Stimulated activated CD4-positive, alpha-beta T cell treated with anti-CD3 and anti-CD28 coated beads, Interleukin-15, amount 100 ng/mL, for 24 hours (primary cell): ENCODE measurements at regions not wholly inside any gene's neighbourhood (a gene's known extent, or its start where the extent isn't known, plus 50 kb on each side); places are given as distances from the start of the nearest gene placed in this dataset.
A peak's percentile ranks its signal among the peaks of the same experiment; 100 is the strongest.

Experiments used
- DNase-seq: peaks from one replicate; pipeline ENCODE4 v3.0.0-alpha.2; 2020

DNA sequence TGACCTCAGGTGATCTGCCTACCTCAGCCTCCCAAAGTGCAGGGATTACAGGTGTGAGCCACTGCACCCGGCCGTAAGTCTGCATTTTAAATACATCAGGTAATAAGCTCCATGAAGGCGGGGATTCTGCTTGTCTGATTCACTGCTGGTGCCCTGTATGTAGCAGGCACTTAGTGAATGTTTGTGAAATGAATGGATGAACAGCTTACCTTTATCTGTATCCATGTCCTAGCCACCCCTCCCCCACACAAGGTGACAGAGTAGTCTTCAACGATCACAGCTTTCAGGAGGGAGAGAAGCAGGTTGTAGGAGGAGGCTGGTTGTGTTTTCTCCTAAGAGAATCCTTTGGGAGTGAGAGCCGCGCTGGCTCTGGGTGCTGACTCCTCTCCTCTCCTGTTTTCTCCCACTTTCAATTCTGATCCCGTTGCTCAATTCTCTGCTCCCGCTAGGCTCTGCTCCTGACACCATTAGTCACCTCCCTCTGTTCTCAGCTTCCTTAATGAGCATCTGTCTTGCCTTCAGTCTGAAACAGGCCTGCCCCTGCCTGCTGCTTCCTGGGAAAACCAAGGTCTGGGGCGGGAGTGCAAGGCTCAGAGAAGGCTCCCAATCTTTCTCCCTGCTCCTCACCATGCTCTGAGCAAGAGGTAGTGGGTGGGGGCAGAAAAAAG lies 88.8 kb upstream of the CTNNA1 start:
- DNase-seq = no peak

DNA sequence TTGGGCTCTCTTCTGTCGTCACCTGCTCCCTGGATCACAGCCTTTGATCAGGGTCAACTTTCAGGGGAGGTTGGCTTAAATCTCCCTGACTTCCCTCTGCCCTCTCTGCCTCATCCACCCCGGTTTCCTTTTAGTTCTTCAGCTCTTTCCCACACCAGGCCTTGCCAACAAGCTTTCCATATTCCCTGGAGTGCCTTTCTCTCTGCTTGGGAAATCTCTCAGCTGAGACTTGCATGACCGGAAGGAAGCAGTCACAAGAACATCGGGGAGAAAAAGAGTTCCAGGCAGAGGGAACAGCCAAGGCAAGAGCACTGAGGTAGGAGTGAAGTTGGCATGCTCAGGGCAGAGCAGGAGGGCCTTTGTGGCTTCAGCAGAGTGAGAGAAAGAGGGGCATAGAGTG lies 88.4 kb upstream of the HSPA9 start:
- DNase-seq = no peak

DNA sequence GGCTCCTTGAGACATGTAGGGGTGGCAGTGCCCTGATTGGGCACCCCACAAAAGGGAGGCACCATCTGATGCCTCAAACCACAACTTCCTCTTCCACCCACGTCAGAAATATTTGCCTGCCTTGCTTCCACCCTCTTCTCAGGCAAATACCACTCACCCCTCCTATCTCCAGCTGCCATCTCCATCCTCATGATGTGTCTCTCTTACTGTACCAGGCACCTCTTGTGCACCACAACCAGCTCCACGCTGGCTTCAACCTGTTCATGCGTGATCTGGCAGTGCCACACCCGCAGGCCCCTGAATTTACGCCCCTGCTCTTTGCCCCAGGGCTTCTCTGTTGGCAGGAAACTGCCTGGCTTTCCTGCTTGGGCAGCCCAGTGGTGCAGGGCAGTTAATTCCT lies 87.8 kb upstream of the HSPA9 start:
- DNase-seq = peak; percentile 38

DNA sequence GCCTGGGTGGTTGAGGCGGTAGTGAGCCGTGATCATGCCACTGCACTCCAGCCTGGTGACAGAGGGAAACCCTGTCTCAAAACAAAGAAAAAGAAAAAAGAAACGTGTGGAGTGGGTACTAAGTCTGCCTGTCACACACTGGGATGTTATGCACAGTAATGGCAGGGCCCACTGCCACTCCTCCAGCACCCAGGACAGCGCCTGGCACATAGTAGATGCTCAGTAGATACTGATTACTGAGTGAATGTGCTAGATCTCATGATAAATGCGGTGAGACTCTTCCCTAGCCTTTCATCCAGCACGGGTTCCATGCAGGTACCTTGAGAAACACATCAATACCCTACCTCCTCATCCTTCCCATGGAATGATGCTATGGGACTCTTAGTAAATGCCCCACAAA lies 87.4 kb upstream of the HSPA9 start:
- DNase-seq = peak; percentile 54

DNA sequence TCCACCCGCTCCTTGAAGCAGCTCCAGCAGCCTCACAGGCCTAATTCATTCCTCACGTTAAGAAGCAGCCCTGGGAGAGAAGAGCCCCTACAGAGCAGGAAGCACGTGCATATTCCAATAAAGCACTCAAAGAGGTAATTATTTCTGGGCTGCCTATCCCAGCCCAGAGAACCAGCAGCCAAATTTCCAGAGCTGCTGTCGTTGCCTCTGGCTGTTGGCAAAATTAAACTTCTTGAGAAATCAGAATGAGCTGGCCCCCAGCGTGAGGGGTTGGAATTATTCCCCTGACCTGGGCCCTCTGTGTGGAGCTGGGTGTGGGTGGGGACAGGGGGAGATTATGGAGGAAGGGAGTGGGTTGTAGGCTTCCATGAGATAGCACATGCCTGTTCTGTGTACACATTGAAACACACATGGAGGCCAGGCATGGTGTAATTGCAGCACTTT lies 86.8 kb upstream of the HSPA9 start:
- DNase-seq = no peak

DNA sequence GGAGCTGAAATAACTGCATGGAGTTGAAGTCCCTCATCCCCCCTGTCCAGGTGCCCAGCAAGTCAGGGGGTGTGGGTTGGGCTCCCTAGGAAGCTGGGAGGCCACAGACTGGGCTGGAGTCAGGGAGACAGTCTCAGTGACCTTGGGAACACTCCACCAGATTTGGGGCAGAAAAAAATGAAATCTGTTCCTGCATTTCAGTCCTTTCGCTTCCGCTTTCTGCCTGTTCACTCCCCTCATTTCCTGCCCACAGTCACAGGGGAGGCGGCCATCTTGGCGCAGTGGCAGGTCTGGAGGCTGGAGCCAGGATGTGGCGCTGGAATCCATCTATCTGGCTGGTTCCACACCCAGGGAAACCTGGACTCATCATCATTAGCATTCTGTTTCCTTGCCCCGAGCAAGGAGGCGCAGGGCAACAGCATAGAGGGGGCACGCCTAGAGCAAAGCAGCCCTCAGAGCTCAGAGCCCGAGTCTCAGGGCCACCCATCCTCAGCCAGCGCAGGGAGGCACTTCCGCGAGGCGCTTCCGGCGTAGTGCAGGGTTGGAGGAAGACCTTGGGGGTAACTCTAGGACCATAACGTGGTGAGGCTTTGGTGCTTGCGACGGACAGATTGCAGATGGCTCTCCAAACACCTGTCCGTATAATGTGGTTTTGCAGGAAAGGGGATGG lies 86.2 kb upstream of the HSPA9 start:
- no peak for DNase-seq

DNA sequence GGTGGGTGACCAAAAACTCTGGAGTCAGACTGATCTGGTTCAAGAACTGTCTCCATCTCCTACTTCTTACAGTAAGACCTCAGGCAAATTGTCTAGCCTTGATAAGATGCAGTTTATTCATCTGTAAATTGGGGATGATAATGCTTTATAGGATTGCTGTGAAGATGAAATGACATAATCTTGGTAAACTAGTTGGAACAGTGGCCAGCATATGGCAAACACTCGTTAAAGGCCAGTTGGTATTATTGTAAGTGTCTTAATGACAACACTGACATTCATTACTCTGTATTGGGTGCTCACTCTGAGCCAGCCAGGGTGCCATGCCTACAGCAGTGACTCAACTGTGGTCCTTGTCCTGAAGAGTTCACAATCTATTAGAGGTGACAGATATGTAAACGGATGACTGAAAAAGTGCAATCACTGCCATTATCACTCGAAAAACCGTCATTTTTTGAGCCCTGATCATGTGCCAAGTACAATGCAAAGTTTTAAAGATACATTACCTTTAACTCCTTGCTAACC lies 84.9 kb upstream of the HSPA9 start:
- no peak for DNase-seq

DNA sequence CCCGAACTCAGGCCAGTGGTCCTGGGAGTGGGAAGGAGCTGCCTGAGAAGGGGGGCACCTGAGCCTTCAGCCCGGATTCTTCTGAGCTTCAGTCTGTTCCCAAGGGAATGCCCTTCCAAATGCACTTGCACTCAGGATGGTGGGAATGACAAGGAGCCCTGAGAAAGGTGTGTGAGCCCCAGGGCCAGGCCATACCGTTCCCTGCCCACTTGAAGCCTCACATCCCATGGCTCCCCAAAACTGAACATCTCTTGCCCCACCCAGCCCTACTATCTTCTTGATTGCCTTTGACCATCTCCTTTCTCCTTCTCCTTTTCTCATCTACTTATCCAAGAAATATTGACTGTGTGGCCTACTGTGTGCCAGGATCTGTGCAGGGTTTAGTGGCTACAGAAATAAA lies 84.4 kb upstream of the HSPA9 start:
- DNase-seq = no peak

DNA sequence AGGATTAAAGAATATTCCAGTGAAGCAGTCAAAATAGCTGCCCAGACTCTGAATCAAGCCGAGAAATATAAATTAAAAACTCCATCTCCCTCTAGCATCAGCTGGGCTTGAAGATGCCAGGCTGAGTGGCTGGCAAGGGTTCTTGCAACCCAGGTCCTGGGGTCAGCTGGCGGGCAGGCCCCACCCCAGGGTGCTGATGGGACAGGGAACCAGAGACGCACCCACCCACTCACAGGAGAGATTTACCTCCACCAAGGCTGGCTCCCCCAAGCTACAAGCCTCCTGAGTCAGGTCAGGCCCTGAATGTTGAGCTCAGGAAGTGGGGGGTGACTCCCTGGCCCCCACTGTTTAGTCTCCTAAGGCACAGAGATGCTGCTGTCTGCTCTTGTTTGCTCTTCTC lies 83.9 kb upstream of the HSPA9 start:
- DNase-seq = no peak

DNA sequence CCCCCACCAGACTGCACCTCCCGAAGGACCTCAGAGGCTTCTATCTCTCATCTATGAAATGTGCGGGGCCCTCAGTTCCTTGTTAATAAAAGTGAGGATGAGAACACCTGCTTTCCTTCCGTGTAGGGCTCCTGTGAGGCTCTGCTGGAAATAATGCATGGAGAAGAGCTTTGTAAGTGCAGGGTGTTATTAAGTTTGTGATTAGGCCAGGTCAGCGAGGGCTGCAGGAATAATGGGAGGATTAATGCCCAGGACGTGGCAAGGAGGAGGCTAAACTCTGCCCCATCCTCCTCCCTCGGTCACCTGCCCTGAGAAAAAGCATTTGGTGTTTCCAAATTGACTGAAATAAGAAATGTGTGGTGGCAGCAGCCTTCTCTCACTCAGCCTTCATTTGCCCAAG lies 83.5 kb upstream of the HSPA9 start:
- DNase-seq = no peak

DNA sequence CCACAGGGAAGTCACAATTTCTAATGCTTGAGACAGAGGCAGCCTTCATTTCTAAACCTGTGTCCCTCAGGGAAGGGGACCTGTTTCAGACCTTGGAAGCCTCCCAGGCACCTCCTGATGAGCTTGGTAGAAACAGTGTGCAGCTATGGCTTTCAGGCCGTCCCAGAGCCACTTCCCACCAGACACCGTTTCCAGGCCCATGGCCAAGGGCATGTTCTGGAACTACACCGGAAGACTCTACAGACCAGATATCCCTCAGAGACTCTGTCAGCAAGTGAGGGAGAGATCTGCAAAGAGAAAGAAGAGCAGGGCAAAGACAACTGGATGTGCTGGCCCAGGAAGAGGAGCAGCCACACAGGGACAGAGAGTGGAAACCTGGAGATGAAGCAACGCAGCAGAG lies 82.2 kb upstream of the HSPA9 start:
- no peak for DNase-seq

DNA sequence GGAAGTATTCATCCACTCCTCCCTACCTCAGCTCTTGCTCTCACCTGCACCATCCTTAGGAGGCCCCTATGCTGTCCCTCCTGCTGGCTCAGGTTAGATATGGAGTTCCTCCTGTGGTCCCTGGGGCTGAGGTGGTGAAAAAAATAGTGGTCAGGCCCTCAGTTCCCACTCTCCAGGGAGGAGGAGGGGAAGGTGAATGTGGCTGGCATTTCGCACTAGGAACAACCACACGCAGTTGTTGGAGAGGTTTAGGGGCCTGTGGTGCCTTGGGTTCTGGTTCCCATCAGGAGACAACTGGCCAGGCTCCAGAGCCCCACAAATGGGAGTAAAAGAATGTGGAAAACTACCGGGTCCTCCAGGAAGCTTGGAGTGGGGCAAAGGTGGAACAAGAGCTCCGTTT lies 81.7 kb upstream of the HSPA9 start:
- DNase-seq = no peak

DNA sequence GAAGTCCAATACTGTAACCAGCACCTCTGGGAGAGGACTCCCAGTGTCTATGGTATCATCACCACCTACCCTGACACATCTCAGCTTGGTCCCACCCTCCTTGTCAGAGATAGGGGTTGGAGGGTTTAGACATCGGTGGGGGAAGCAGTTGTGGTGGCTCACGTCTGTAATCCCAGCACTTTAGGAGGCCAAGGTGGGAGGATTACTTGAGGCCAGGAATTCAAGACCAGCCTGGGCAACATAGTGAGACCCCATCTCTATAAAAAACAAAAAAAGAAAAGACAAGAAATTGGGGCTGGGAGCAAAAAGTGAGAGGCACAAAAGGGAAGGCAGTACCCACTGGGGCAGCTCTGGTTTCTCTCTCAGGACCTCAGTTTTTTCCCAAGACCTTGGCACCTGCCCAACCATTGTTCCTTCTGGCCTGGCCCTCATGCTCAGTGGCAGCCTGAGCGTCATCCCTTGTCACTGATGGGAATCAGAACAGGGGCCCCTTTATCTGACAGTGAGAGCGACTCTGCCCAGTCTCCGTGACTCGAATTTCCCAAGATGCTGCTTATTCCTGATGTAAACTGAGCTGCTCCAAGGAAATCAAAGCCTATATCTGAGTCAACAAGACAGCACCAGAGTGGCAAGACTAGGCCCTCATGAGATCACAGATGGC lies 80.5 kb upstream of the HSPA9 start:
- DNase-seq = no peak

DNA sequence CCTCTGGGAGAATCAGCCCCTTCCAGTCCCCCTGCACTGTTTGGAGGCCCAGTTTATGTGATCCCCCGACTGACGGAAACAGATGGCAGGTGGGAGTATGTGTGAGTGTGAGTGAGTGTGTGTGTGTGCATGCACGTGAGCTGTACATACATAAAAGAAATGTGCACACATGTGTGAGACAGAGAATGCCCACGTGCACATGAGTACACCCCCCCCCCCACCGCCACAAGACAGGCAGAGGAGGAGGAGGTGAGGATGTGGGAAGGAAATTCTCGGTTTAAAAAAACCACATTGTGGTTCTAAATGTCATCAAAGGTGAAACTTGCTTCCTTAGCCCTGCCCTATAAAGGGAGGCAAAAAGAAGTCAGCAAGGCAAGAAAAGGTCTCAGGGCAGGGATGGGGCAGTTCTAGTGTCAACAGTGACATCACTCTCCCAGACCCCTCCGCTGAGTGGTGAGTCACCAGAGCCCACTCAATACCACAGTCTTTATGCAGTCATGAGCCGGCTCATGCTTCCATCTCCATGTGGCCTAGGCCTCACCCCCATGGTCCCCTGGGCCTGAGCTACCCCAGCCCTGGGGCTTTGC lies 79.2 kb upstream of the HSPA9 start:
- peak; percentile 85 for DNase-seq

DNA sequence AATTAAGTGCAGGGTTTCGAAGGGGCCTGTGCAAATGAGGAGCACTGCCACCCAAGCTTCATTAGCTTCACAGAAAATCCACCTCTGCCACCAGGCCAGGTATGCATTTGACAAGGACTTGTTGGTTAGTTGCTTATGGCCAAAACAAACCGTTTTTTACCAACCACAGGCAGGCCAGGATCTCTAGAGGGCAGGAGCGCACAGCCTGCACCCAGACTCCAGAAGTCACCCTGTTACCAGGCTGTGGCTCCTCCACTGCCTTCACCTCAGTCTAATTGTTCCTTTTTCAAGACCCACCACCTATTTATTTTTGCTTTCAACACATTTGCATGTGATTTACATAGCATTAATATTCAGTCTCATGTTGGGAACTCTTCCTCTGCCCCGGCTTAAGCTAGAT lies 78.3 kb upstream of the HSPA9 start:
- DNase-seq = no peak

DNA sequence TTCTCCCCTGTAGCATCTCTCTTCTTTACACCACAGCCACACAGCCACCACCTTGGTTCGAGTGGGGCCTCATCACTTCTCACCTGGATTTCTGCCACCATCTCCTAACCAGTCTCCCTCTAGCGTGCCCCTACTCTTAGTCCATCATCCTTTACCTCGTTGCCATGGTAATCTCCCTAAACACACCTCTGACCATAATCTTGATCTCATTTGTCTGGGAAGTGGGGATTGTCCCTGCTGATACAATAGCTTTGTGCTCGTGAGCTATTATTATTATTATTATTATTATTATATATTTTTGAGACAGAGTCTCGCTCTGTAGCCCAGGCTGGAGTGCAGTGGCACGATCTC lies 76.5 kb upstream of the HSPA9 start:
- DNase-seq = no peak

DNA sequence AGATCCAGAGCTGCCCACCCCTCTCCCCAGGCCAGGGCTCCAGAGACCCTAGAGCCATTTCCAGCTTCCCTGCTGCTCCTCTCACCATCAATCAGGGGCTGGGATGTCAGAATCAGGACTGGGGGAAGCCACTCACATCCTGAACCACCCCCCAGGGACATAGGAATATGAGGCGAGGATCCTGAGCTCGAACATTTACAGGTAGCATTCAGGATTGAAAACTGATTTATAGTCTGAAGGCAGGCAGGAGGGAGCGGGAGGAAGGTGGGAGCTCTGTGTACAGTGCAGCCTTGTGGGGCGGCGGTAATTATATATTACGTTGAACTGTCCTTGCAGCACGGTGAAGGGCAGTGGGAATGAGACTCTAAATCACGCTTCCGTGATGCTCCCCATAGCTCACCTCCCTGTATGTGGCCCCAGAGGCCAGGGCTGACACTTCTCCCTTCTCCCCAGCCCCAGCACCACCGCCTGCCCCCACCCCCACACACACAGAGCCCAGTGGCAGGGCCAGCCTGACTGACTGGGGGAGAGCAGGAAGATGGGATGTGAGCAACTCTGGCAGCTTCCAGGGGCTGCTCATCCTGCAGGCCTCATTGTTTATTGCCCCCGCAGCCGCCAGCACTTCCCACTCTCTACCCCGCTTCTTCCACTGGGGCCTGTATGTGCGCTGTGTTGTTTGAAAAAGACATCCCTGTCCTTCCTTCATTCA lies 76.0 kb upstream of the HSPA9 start:
- no peak for DNase-seq

DNA sequence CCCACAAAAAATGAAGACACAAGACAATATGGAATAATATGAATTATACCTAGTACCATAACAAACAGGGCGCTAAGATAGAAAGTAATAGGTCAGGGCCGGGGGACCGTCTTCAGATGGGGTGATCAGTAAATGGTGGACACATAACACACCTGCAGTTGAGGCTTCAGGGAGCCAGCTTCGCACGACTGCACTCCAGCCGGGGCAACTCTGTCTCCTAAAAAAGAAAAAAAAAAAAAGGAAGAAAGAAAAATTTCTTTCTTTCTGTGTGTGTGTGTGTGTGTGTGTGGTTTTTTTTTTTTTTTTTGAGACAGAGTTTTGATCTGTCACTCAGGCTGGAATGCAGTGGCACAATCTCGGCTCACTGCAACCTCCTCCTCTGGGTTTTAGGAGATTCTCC lies 75.0 kb upstream of the HSPA9 start:
- DNase-seq = no peak

DNA sequence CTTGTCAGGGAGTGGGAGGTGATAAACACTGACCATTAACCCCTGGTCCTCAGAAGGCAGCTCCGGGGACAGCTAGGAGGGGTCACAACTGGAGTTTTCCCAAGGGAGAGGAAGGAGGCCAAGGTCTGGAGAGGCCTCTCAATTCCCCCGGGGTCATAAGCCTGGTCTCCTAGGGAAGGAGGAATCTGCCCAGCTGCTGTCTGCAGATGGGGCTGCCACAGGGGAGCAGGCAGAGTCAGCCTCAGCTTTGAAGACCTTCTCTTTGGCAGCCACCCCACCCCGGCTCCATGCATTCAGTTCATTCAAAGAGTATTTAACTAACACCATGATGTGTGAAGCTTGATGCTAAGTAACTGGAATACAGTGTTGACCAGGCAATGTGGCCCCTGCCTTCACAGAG lies 74.6 kb upstream of the HSPA9 start:
- no peak for DNase-seq

DNA sequence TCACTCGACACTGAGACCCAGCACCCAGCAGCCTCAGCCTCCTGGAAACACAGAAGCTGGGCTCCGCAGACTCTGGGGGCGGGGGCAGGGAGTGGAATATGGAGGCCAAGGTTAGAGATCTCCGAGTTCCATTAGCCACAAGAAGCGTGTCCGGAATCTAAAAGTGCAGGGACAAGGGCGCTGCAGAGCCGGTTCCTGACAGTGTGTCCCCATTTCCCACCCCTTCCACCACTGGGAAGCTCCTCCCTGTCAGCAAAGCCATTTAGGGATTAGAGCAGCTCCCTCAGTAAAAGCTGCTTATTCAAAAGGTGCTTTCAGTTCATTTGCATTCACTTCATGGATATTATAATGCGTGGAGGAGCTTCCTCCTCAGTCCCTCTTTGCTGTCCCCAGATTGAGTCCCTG lies 74.1 kb upstream of the HSPA9 start:
- DNase-seq = no peak

DNA sequence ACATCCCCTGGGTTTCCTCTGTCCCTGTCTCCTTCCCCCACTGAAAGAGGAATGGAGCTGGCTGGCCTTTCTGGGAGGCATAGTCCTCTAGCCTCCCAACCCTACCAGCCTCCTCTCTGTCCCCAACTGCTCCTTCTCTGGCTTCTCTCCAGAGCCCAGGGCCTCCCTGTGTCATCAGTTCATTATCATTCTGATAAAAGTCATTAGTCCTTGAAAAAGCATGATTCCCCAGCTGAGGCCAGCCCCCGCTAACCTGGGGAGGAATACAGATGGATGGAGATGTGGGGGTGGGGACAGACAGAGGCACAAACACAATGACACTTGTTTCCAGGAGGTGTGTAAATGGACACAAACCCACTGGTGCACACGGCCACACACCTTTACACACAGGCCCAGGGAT lies 73.6 kb upstream of the HSPA9 start:
- no peak for DNase-seq

DNA sequence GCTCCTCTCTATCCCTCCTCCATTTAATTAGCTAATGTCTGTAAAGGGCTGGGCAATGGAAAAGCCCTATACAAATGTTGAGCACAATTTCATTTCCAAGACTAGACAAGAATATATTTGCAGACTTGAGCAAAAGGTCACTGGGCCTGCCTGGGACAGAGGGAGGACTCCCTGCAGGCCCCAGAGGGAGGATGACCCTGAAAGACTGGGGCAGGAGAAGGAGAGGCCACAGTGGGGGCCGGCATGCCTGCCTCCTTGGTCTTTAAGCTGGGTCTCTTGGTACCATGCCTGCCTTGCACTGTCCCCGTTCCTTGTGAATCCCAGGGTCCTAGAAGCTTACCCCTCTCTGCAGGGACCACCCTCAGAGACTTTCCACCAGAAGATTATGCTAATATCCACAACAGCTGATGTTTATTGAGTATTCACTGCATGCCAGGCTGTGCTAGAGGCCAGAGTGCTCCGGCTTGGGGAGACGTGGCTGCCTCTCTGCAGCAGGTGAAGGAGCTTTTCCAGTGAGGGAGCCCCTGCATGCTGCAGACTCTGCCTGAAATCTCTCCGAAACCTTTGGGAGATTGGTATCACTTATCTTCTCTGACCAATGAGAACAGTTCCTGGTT lies 72.7 kb upstream of the HSPA9 start:
- no peak for DNase-seq

DNA sequence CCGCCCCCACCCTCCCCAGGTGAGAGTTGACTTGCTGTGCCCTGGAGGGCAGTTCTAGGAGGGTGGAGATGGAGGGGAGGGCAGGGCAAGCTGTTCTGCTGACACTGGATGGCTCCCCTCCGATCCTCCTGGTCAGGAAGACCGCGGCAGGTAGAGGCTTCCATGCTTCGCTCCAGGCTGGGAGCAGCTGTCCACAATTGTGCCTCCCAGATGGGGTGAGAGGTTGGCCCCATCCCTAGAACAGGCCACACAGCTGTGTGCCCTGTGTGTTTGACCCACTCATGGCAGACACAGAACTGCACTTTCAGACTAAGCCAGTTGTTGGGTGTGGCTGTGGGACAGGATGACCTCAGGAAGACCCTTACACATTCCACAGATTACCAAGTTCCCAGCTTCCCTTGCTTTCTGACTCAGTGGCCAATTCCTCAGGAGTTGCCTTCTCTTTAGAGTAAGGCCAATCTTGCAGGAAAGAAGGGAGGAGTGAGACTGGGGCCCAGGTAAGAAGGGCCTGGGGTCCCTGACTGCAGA lies 72.1 kb upstream of the HSPA9 start:
- DNase-seq = no peak
